Fibroblast of peridontal ligament (primary cell): ENCODE measurements at regions not wholly inside any gene's neighbourhood (a gene's known extent, or its start where the extent isn't known, plus 50 kb on each side); places are given as distances from the start of the nearest gene placed in this dataset.
"Not testable (repeated sequence)": the region's sequence is repeated elsewhere in the genome, so short reads cannot be mapped to it uniquely, and the experiment has no call there.

Experiments
- DNase-seq: peaks from one replicate; pipeline ENCODE4 v3.0.0-alpha.2; 2010; ENCODE audit errors: extremely low read depth

- no peak for DNase-seq
Measured at GRCh38 chr12:89156340-89156739, 196.0 kb downstream of the DUSP6 start.

GRCh38 chr12:89155826-89156225 lies 196.5 kb downstream of the DUSP6 start:
- DNase-seq: no peak

- DNase-seq: no peak
Measured at GRCh38 chr12:89154743-89155499, 197.4 kb downstream of the DUSP6 start.

- no peak for DNase-seq
Measured at GRCh38 chr12:89153341-89153740, 199.0 kb downstream of the DUSP6 start.

- no peak for DNase-seq
Measured at GRCh38 chr12:89151536-89151935, 200.8 kb downstream of the DUSP6 start.

GRCh38 chr12:89150789-89151188 lies 201.5 kb downstream of the DUSP6 start:
- not testable (repeated sequence) for DNase-seq

GRCh38 chr12:89140602-89141238 lies 211.6 kb downstream of the DUSP6 start:
- DNase-seq: peak; percentile 45

GRCh38 chr12:89140141-89140540 lies 212.2 kb downstream of the DUSP6 start:
- DNase-seq: no peak

- no peak for DNase-seq
Measured at GRCh38 chr12:89139390-89139789, 212.9 kb downstream of the DUSP6 start.

- DNase-seq: no peak
Measured at GRCh38 chr12:89138048-89138852, 214.1 kb downstream of the DUSP6 start.

GRCh38 chr12:89135976-89136634 lies 216.2 kb downstream of the DUSP6 start:
- DNase-seq: peak; percentile 38

- DNase-seq: no peak
Measured at GRCh38 chr12:89134213-89134770, 218.0 kb downstream of the DUSP6 start.

GRCh38 chr12:89129167-89129870 lies 223.0 kb downstream of the DUSP6 start:
- DNase-seq: no peak

GRCh38 chr12:89126712-89127111 lies 225.6 kb downstream of the DUSP6 start:
- peak; percentile 60 for DNase-seq

- no peak for DNase-seq
Measured at GRCh38 chr12:89122852-89123251, 229.4 kb downstream of the DUSP6 start.

GRCh38 chr12:89117448-89118034 lies 234.8 kb downstream of the DUSP6 start:
- DNase-seq: no peak

- DNase-seq: no peak
Measured at GRCh38 chr12:89111964-89112363, 240.3 kb downstream of the DUSP6 start.

GRCh38 chr12:89108265-89108664 lies 244.0 kb downstream of the DUSP6 start:
- DNase-seq: no peak

- no peak for DNase-seq
Measured at GRCh38 chr12:89106950-89107349, 245.4 kb downstream of the DUSP6 start.

- DNase-seq: no peak
Measured at GRCh38 chr12:89105243-89105642, 247.1 kb downstream of the DUSP6 start.

- peak; percentile 40 for DNase-seq
Measured at GRCh38 chr12:89103831-89104230, 248.5 kb downstream of the DUSP6 start.
